GM19328 (cell line): ENCODE measurements at regions not wholly inside any gene's neighbourhood (a gene's known extent, or its start where the extent isn't known, plus 50 kb on each side); places are given as distances from the start of the nearest gene placed in this dataset.

Experiments used
- ATAC-seq: cut with Tn5 transposase; IDR thresholded peaks from one replicate; pipeline ENCODE4 v1.9.1; 2021; ENCODE audit warnings: mild to moderate bottlenecking, moderate library complexity; ENCODE audit not compliant: unreplicated experiment

GRCh38 chr5:90201923-90202322, 207.6 kb downstream of the CETN3 start:
- no peak for ATAC-seq

DNA sequence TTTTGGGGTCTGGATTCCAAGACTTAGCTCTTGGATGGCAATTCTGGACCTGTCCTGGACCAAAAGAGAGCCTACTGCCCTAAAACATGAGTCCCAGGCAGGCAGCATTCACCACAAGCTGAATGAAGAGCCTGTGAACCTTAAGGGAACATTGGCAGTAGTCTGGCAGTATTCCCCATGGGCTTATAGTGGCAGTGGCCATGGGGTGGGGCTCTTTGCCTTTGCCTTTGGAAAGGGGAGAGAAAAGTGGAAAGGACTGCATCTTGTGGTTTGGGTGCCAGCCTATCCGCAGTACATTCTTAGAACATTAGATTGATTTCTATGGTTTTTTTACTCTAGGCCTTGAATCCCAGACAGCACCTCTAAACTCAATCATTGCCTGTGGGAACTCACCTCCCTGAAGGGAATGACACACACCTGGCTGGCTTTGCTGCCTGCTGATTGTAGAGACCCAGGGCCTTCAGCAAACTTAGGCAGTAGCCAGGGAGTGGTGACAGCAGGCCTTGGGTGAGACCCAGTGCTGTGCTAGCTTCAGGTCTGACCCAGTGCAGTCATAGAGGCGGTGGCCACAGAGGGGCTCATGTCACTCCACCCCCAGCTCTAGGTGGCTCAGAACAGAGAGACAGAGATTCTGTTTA, 216.3 kb downstream of the CETN3 start:
- no peak for ATAC-seq

DNA sequence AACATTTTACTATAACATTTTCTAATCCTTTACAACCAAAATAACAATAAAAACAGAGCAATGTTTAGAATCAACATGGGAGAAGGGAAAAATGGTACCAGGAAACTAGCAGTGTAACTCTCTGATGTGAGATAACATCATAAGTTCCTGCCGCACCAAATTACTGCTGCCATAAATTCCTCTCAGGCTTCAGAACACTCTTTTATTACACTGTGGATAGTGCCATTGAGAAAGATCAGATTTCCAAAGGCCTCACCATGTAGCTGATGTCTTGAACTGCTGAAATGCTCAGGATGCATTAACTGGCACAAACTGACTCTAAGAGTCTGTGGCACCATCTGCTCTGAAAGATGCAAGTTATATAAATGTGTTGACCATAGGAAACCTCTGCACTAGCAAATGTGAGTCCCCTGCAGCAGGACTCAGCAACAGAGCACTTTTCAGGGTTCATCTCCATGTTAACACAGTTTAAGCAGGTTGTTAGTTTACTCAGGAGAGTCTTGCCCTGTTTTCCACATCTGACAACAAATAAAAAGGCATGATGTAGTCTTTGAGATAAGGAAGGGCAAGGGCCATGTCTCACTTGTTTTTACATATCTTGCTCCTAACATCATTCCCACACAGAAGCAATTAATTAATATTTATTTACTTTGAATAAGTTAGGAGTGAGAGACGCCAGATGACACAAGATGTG, 218.1 kb downstream of the CETN3 start:
- ATAC-seq = no peak

DNA sequence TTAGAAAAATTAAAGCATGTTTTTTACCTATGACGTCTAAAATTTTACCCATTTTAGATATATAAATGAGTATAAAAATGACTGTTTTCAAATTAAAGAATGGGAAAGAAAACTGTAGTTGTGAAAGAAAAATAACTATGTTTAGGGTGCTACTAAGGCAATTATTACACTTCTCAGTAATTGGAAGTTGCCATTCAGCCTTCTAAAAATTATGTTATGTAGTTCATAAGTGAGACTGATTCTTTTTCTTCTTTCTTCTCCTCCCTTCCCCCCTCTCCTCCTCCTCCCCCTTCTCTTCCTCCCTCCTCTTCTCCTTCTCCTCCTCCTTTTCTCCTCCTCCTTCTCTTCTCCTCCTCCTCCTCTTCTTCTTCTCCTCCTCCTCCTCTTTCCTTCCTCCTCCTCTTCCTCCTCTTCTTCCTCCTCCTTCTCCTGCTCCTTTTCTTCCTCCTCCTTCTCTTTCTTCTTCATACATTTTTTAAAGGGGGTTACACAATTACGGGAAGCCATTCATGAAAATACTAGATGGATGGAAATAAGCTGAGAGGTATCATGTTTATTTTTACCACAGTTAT, 223.6 kb downstream of the CETN3 start:
- ATAC-seq = no peak

DNA sequence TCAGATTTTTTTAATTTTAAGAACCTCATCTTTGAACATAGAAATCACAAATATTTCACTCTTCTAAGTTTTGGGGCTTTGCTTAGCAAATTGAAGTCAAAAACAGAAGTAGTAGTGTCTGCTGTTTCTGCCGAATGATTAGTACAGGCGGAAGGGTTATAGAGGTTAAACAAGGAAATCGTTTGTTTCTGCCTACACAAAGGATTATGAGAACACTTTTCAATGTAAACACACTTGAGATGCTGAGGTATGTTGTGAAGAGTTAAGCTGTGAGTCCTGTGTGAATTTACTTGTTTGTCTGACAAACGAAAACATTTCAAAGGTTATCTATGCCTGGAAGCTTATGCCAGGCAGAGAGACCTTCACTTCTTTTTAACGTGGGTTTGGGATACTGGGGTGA, 224.8 kb downstream of the CETN3 start:
- ATAC-seq = no peak

DNA sequence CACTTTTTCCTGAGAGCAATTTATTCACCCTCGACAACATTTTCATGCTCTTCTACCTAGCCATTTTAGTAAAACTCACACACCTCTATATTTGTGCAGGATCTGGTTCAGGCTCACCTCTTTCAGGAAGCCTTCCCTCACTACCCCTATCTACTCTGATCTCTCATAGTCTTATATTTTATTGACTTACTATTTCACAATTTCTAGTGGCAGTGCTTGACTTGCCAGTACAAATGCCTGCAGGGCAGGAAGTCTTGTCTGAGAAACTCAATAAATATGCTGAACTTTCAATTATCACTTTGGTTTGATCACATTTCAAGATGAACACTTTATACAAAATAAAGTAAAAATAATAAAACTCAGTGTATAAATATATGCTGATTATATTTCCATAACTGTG, 226.8 kb downstream of the CETN3 start:
- ATAC-seq = no peak

GRCh38 chr5:90174236-90174635, 235.3 kb downstream of the CETN3 start:
- ATAC-seq = no peak

DNA sequence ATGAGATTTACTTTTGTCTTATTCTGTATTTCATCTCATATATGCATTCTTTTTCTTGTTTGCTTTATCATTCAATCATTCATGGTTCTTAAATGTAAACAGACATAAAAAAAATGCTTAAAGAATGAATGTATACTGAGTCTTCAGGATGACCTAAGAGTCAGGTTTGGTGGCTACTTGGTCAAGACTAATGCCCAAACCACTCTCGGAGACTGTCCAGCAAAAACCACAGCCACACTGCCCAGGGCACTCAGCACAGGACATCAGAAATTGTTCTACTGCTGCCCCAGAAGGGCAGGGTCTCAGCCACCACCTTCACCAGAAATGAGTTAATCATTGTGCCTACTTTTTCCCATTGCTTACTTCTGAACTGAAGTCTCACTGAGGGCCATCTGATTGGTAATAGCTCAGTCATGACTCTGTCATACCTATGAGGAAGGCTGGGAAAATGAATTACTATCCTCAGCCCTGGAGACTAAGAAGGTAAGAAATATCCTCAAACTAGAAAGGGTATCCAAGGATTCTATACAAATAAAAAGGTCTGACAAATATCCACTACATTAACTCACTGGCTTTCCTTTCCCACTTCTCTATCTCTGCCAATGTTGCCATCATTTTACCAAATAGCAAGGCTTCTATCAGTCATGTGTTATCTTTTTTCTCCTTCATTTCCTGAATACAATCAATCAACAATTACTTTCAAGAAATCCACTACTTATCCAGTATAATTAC, 236.1 kb downstream of the CETN3 start:
- ATAC-seq = no peak

GRCh38 chr5:90171466-90171865, 238.1 kb downstream of the CETN3 start:
- no peak for ATAC-seq

DNA sequence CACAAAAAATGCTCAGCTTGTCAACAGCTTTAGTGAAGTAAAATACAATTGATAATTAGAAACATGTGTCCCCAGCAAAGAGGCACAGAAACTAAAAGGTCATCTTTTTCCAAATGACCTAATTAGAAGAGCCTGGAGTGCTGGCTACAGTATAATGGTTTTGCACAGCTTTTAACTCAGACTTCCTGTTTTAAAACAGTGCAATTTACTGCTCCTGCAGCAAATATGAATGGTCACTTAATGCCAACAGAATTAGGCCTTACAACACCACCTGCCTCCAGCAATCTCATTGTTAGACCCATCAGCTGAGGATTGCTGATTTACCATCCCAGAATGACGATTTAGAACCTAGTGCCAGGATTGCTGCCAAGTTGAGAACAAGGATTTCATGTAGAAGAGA, 239.3 kb downstream of the CETN3 start:
- ATAC-seq = no peak

DNA sequence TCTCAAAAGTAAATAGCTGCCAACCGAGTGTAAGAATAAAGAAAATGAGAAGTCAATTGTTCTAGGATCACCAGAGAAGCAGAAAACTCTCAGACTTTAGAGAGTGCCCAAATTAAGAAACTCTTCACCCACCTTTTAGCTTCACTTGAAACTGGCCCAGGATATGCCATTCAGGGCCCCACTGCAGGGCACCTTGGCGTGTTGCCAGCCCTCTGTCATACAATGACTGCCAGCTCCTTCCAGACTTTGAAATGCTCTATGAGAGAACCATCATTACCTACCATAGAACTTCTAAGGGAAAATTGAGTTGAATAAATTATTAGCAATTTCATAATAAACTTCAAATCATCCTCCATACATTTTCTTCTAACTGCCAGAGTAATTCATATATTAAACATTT, 240.5 kb downstream of the CETN3 start:
- ATAC-seq = no peak

- ATAC-seq = no peak
These were observed 241.2 kb downstream of the CETN3 start for GRCh38 chr5:90168399-90168798.

DNA sequence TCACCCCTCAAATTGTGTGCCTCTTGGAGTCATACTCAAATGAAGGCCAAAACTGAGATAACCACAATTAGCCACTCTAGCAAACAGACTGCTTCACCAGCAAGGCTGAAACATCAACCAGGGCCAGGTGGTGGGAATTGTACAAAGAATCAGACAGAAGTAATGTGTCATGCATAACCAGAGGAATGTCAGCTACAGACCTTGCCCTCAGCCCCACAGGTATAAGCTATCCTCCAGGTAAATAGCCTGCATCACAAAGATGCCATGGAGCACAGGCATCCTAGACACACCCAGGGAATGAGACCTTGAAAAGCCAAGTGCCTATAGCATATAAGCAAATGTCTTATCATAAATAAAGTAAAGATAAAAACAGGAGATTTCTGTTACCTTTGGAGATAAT, 242.7 kb downstream of the CETN3 start:
- ATAC-seq = no peak

DNA sequence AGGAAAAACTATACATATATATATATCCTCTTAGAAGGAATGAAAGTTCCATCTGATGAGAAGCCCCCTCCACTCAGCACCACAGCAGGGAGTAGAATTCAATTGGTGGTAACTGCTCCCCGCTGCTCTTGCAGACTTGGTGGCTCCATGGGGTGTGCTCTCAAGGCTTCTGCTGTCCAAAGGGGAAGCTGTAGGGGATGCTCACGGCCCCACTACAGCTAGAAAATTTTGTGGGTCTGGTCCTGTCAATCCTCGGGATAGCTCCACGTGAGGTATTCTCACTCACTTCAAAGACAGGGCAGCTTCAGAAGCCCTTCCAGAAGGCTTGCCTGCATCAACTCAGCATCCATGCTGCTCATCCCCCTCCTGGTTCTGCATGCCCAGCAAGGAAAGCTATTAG, 247.2 kb downstream of the CETN3 start:
- ATAC-seq = no peak

GRCh38 chr5:90161414-90161813, 248.1 kb downstream of the CETN3 start:
- ATAC-seq = no peak

- no peak for ATAC-seq
These were observed 251.4 kb downstream of the CETN3 start for GRCh38 chr5:90158131-90158530.

GRCh38 chr5:90153031-90153430, 256.5 kb downstream of the CETN3 start:
- ATAC-seq = no peak

DNA sequence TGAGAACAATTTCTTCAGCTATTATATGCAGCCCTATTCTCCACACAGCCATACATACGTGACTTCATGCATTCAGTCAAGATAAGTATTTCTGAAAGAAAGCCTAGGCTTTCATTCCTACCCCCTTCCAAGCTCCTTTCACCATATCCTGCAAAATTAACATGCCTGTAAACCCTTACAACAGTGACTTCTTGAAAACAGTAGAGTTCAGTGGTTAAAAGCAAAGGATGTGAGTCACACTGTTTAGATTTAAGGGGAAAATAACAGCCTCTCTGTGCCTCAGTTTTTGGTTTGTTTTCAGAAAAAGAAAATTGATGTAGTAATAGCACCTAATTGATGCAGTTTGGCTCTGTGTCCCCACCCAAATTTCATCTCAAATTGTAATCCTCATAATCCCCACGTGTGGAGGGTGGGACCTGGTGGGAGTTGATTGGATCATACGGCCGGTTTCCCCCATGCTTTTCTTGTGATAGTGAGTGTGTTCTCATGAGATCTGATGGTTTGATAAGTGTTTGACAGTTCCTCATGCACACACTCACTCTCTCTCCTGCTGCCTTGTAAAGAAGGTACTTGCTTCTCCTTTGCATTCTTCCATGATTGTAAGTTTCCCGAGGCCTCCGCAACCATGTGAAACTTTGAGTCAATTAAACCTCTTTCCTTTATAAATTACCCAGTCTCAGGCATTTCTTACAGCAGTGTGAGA, 264.8 kb downstream of the CETN3 start:
- ATAC-seq = no peak

DNA sequence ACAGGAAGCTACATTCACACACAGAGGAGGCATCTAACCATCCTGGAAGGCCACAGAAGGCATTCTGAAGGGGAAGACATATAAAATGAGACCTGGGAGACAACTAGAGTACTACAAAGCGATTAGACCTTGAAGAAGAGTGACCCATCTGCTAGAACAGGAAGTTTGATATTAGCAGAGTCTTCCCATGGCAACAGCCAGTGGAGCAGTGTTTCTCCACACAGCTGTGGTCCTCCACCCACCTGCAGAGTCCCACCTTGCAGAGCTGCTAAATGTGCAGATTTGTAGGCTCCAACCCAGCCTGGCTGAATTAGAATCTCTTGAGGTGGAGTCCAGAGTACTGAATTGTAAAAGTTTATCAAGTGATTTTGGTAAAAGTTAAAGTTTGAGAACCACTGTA, 267.0 kb downstream of the CETN3 start:
- no peak for ATAC-seq

DNA sequence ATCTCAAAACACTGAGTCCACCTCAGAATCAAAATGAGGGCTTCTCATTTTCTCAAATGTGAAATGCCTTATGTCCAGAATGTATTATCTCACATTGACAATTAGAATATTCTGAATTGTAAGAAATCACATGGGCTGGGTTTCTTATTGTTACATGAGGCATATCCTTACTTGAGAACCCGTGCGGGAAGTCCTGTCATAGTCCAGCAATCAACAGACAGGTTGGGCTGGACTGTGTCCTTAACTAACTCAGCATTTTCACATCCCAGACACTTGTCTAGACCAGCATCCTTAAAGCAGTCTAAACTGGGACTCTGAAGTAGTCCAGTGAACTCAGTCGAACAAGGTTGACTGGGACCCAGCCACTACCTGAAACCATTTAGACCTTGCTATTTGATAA, 267.6 kb downstream of the CETN3 start:
- no peak for ATAC-seq

GRCh38 chr5:90136952-90137528, 272.5 kb downstream of the CETN3 start:
- no peak for ATAC-seq
